ENCODE measurements at regions not wholly inside any gene's neighbourhood (a gene's known extent, or its start where the extent isn't known, plus 50 kb on each side); places are given as distances from the start of the nearest gene placed in this dataset.

DNA sequence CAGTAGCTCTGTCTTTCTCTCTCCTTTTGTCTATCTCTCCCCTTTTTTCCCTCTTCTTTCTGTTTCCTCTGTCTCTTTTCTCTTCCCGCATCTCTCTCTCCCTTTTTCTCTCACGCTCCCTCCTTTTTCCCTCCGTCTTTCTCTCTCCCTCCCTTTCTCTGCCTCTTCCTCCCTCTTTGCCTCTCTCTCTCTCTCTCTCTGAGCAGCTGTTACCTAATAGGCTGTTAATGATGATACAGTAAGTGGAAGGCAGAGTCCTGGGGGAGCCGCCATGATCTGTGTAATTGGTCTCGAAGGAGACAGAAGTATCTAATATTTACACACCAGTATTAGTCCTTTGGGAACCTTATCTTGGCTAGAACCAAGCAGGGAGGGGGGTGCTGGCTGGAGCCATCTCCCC is 136.1 kb upstream of the CIBAR2 start:
- no peak overlapping the region for H3K27ac ChIP-seq (ENCODE audit: low read depth in 1 of 2, low read length in 1 of 2)

DNA sequence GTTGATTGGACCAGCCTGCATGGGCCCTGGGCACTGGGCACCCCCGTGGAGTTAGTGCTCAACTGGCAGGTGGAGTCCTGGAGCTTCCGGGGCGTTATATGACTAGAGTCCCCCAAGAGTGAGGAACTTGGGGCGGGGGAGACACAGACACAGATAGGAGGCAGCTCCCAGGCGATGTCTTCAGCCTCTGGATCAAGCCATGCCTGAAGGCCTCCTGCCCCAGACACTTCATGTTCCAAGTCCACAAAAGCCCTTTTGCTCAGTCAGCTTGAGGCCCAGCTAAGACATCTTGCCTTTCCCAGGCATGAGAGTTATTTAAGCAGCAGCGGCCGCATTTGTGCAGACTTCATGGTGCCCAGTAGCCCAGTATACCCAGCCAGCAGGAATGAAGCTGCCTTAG is 136.6 kb upstream of the CIBAR2 start:
- 95 to 100% methylated on average over 7 of the region's 7 CpGs for WGBS, 2 donors
- TF ChIP-seq, protein P1, sequence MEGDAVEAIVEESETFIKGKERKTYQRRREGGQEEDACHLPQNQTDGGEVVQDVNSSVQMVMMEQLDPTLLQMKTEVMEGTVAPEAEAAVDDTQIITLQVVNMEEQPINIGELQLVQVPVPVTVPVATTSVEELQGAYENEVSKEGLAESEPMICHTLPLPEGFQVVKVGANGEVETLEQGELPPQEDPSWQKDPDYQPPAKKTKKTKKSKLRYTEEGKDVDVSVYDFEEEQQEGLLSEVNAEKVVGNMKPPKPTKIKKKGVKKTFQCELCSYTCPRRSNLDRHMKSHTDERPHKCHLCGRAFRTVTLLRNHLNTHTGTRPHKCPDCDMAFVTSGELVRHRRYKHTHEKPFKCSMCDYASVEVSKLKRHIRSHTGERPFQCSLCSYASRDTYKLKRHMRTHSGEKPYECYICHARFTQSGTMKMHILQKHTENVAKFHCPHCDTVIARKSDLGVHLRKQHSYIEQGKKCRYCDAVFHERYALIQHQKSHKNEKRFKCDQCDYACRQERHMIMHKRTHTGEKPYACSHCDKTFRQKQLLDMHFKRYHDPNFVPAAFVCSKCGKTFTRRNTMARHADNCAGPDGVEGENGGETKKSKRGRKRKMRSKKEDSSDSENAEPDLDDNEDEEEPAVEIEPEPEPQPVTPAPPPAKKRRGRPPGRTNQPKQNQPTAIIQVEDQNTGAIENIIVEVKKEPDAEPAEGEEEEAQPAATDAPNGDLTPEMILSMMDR (IDR thresholded peaks at IDR 0.05; ENCODE audit: control extremely low read depth, extremely low read depth) = no peak
- H3K4me3 ChIP-seq = no peak overlapping the region

More for the DNA sequence above, 136.1 kb upstream of the CIBAR2 start:
- Histone ChIP-seq H3K9ac (ENCODE audit: insufficient read depth in 1 of 2, low read length in 2 of 2) (no peak overlapping the region), H3K27me3 (ENCODE audit: control insufficient read depth in 3 of 3, insufficient read depth in 3 of 3, low read length in 2 of 3) (no peaks in the 10 kb centered on the region), H3K36me3 (ENCODE audit: control insufficient read depth in 4 of 4, insufficient read depth in 4 of 4, low read length in 4 of 4) (peaks cover 0 to 4% (median 0%) of the 10 kb centered on the region in 4 donors), H3K9me3 (ENCODE audit: control insufficient read depth in 4 of 4, insufficient read depth in 3 of 4, low read length in 3 of 4) (no peaks in the 10 kb centered on the region), H3K4me1 (ENCODE audit: control insufficient read depth in 5 of 5, insufficient read depth in 5 of 5, low read length in 5 of 5) (peaks cover 0 to 57% (median 5%) of the 10 kb centered on the region in 5 donors), H3K4me3 (no peak overlapping the region)
- ATAC-seq (ENCODE audit: insufficient read depth, low FRiP score) (no peak), DNase-seq (peak in 2 of 3 donors; percentile 26 to 50)
- 83 to 89% methylated on average over 5 of the region's 5 CpGs for WGBS, 2 donors
- TF ChIP-seq, protein P1 (IDR thresholded peaks at IDR 0.05; ENCODE audit: control extremely low read depth, extremely low read depth) = no peak

DNA sequence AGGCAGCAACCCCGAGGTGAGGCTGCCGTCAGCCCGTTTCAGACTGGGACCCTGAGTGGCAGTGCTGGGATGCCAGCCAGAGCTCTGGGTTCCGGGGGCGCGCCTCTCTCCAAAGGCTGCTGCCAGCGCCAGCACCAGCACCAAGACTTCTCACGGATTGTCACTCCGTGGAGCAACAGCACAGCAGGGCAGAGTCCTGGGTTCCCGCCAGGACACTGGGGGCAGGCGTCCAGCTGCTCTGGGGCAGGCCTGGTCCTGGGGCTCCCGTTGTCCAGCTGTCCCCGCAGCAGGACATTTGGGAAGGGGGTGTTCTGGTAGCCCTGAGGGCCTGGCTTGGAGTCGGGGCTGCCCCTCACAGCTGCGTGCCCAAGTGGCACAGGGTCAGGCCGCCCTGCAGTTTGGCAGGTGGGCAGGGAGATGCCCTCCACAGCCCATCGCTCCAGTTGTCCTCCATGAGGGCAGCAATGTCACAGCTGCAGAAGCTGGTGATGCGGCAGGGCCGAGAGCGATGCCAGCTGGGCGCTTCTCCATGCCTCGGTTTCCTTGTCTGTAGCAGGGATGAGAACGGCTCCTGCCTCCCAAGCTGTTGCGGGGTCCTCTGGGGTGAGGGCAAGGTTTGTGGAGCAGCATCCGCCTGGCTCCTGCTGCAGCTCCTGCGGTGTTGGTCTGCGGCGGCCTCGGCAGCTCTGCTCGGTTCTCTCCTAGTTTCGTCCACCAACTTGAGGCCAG is 137.3 kb upstream of the CIBAR2 start:
- DNase-seq (no peak), ATAC-seq (ENCODE audit: insufficient read depth, low FRiP score) (no peak)
- TF ChIP-seq, protein P1 (IDR thresholded peaks at IDR 0.05; ENCODE audit: control extremely low read depth, extremely low read depth) = no peak
- Histone ChIP-seq H3K27ac (ENCODE audit: low read depth in 1 of 2, low read length in 1 of 2) (no peak overlapping the region), H3K4me1 (ENCODE audit: control insufficient read depth in 5 of 5, insufficient read depth in 5 of 5, low read length in 5 of 5) (peaks cover 0 to 58% (median 5%) of the 10 kb centered on the region in 5 donors), H3K9me3 (ENCODE audit: control insufficient read depth in 4 of 4, insufficient read depth in 3 of 4, low read length in 3 of 4) (no peaks in the 10 kb centered on the region), H3K27me3 (ENCODE audit: control insufficient read depth in 3 of 3, insufficient read depth in 3 of 3, low read length in 2 of 3) (no peaks in the 10 kb centered on the region), H3K9ac (ENCODE audit: insufficient read depth in 1 of 2, low read length in 2 of 2) (no peak overlapping the region), H3K4me3 (no peak overlapping the region), H3K36me3 (ENCODE audit: control insufficient read depth in 4 of 4, insufficient read depth in 4 of 4, low read length in 4 of 4) (no peaks in the 10 kb centered on the region)
- 88 to 91% methylated on average over 29 to 31 of the region's 31 CpGs for WGBS, 2 donors

More for the DNA sequence above, 136.6 kb upstream of the CIBAR2 start:
- no peak for ATAC-seq (ENCODE audit: insufficient read depth, low FRiP score)
- no peak overlapping the region for H3K9ac ChIP-seq (ENCODE audit: insufficient read depth in 1 of 2, low read length in 2 of 2)
- H3K4me1 ChIP-seq (ENCODE audit: control insufficient read depth in 5 of 5, insufficient read depth in 5 of 5, low read length in 5 of 5) = peaks cover 0 to 58% (median 5%) of the 10 kb centered on the region in 5 donors
- H3K27me3 ChIP-seq (ENCODE audit: control insufficient read depth in 3 of 3, insufficient read depth in 3 of 3, low read length in 2 of 3) = no peaks in the 10 kb centered on the region
- peaks cover 0 to 4% (median 0%) of the 10 kb centered on the region in 4 donors for H3K36me3 ChIP-seq (ENCODE audit: control insufficient read depth in 4 of 4, insufficient read depth in 4 of 4, low read length in 4 of 4)
- H3K9me3 ChIP-seq (ENCODE audit: control insufficient read depth in 4 of 4, insufficient read depth in 3 of 4, low read length in 3 of 4) = no peaks in the 10 kb centered on the region
- H3K27ac ChIP-seq (ENCODE audit: low read depth in 1 of 2, low read length in 1 of 2) = no peak overlapping the region
- no peak for DNase-seq
